ENCODE measurements at regions not wholly inside any gene's neighbourhood (a gene's known extent, or its start where the extent isn't known, plus 50 kb on each side); places are given as distances from the start of the nearest gene placed in this dataset.

GRCh38 chr20:57806975-57807374 lies 97.2 kb upstream of the PMEPA1 start:
- BruUV-seq (replicated peaks), result no TSS peak
- ChIA-PET CTCF (ENCODE audit: unreplicated experiment) (no interaction called here), POLR2A (no interaction called here)

GRCh38 chr20:57806476-57806875 lies 96.7 kb upstream of the PMEPA1 start:
- no peaks in the 10 kb centered on the region for H3K36me3 ChIP-seq (ENCODE audit: insufficient read depth, low read length)
- no peaks in the 10 kb centered on the region for H3K9me3 ChIP-seq (ENCODE audit: low read length)
- BruUV-seq (replicated peaks), result no TSS peak
- DNase-seq (ENCODE audit: low spot score), result no peak
- intact Hi-C loops (cut with micrococcal nuclease; ENCODE audit: unreplicated experiment), result no loop called here
- ChIA-PET POLR2A (no interaction called here), CTCF (ENCODE audit: unreplicated experiment) (no interaction called here)
- H3K79me2 ChIP-seq (ENCODE audit: insufficient read depth, low read depth, low read length), result no peaks in the 10 kb centered on the region
- no peak overlapping the region for H3K4me2 ChIP-seq (ENCODE audit: low read length)
- H2AFZ ChIP-seq (ENCODE audit: low read length), result no peak overlapping the region
- H3K4me3 ChIP-seq (ENCODE audit: low read depth, low read length, poor library complexity, severe bottlenecking), result no peak overlapping the region
- H3K9me2 ChIP-seq (ENCODE audit: insufficient read depth, low read length), result no peaks in the 10 kb centered on the region
- no peak overlapping the region for H3K27ac ChIP-seq (ENCODE audit: low read depth, low read length, poor library complexity, severe bottlenecking)
- no peak for TF ChIP-seq CTCF (conservative IDR thresholded peaks at IDR 0.05; ENCODE audit: low read length)
- no peak for TF ChIP-seq EZH2phosphoT487 (IDR thresholded peaks at IDR 0.05; ENCODE audit: borderline replicate concordance, low read depth, low read length)
- H4K20me1 ChIP-seq (ENCODE audit: insufficient read depth, low read length), result no peaks in the 10 kb centered on the region
- no peaks in the 10 kb centered on the region for H3K4me1 ChIP-seq (ENCODE audit: insufficient read depth, low read length, poor library complexity, severe bottlenecking)

More at GRCh38 chr20:57806975-57807374, 97.2 kb upstream of the PMEPA1 start:
- Histone ChIP-seq H3K79me2 (ENCODE audit: insufficient read depth, low read depth, low read length) (no peaks in the 10 kb centered on the region), H4K20me1 (ENCODE audit: insufficient read depth, low read length) (no peaks in the 10 kb centered on the region), H2AFZ (ENCODE audit: low read length) (no peak overlapping the region), H3K4me1 (ENCODE audit: insufficient read depth, low read length, poor library complexity, severe bottlenecking) (no peaks in the 10 kb centered on the region), H3K27ac (ENCODE audit: low read depth, low read length, poor library complexity, severe bottlenecking) (no peak overlapping the region), H3K4me2 (ENCODE audit: low read length) (no peak overlapping the region), H3K36me3 (ENCODE audit: insufficient read depth, low read length) (no peaks in the 10 kb centered on the region), H3K9me3 (ENCODE audit: low read length) (no peaks in the 10 kb centered on the region), H3K4me3 (ENCODE audit: low read depth, low read length, poor library complexity, severe bottlenecking) (no peak overlapping the region), H3K9me2 (ENCODE audit: insufficient read depth, low read length) (no peaks in the 10 kb centered on the region)
- TF ChIP-seq CTCF (conservative IDR thresholded peaks at IDR 0.05; ENCODE audit: low read length) (no peak), EZH2phosphoT487 (IDR thresholded peaks at IDR 0.05; ENCODE audit: borderline replicate concordance, low read depth, low read length) (no peak)
- intact Hi-C loops (cut with micrococcal nuclease; ENCODE audit: unreplicated experiment), result no loop called here
- DNase-seq (ENCODE audit: low spot score), result no peak

GRCh38 chr20:57805747-57806146 lies 95.9 kb upstream of the PMEPA1 start:
- POLR2A ChIA-PET, result no interaction called here
- Histone ChIP-seq H3K9me3 (ENCODE audit: low read length) (no peaks in the 10 kb centered on the region), H3K9me2 (ENCODE audit: insufficient read depth, low read length) (no peaks in the 10 kb centered on the region), H4K20me1 (ENCODE audit: insufficient read depth, low read length) (no peaks in the 10 kb centered on the region), H3K79me2 (ENCODE audit: insufficient read depth, low read depth, low read length) (no peaks in the 10 kb centered on the region), H3K36me3 (ENCODE audit: insufficient read depth, low read length) (no peaks in the 10 kb centered on the region), H3K4me2 (ENCODE audit: low read length) (no peak overlapping the region), H3K27ac (ENCODE audit: low read depth, low read length, poor library complexity, severe bottlenecking) (no peak overlapping the region), H3K4me3 (ENCODE audit: low read depth, low read length, poor library complexity, severe bottlenecking) (no peak overlapping the region), H3K4me1 (ENCODE audit: insufficient read depth, low read length, poor library complexity, severe bottlenecking) (no peaks in the 10 kb centered on the region), H2AFZ (ENCODE audit: low read length) (no peak overlapping the region)
- TF ChIP-seq CTCF (conservative IDR thresholded peaks at IDR 0.05; ENCODE audit: low read length) (no peak), EZH2phosphoT487 (IDR thresholded peaks at IDR 0.05; ENCODE audit: borderline replicate concordance, low read depth, low read length) (no peak)
- no TSS peak for BruUV-seq (replicated peaks)
- CTCF ChIA-PET (ENCODE audit: unreplicated experiment), result no interaction called here
- intact Hi-C loops (cut with micrococcal nuclease; ENCODE audit: unreplicated experiment), result no loop called here
- DNase-seq (ENCODE audit: low spot score), result no peak

Data from OCI-LY7 (cell line).